ENCODE measurements at regions not wholly inside any gene's neighbourhood (a gene's known extent, or its start where the extent isn't known, plus 50 kb on each side); places are given as distances from the start of the nearest gene placed in this dataset.
A peak's percentile ranks its signal among the peaks of the same experiment; 100 is the strongest.

DNA sequence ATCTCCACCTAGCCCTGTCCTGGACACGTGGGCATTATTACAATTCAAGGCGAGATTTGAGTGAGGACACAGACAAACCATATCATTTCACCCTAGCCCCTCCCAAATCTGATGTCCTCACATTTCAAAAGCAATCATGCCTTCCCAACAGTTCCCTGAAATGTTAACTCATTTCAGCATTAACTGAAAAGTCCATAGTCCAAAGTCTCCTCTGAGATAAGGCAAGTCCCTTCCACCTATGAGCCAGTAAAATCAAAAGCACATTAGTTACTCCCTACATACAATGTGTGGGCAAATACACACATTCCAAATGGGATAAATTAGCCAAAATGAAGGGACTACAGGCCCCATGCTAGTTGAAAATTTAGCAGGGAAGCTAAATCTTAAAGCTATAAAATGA, 546.0 kb upstream of the LMO3 start:
- Mint-ChIP-seq H3K4me1 (peaks cover 5% of the 10 kb centered on the region), H3K4me3 (no peak overlapping the region), H3K9me3 (peaks cover 30% of the 10 kb centered on the region), H3K27me3 (ENCODE audit: low read depth) (no peaks in the 10 kb centered on the region), H3K27ac (no peak overlapping the region), H3K36me3 (ENCODE audit: low read depth) (peaks cover 6% of the 10 kb centered on the region)
- TF ChIP-seq CTCF (IDR thresholded peaks at IDR 0.05; ENCODE audit: unreplicated experiment in 3 of 3), result no peak

DNA sequence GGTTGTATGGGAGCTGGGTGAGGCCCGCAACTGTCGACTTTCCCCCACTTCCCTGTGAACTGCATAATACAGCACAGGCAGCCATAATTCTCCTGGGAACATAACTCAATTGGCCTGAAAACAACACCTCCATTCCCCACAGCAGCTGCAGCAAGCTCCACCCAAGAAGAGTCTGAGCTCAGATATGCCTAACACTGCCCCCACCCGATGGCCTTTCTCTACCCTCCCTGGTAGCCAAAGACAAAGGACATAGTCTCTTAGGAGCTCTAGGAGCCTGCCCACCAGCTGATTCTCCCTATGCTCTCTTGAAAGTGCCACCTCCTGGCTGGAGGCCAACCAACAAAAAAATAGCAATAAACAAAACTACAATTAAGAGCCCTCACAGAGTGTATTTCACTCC, 542.7 kb upstream of the LMO3 start:
- Mint-ChIP-seq H3K27ac (peak overlapping the region; percentile 57 to 61 (median 60)), H3K4me1 (peaks cover 5% of the 10 kb centered on the region), H3K27me3 (ENCODE audit: low read depth) (no peaks in the 10 kb centered on the region), H3K36me3 (ENCODE audit: low read depth) (peaks cover 6% of the 10 kb centered on the region), H3K9me3 (peaks cover 22% of the 10 kb centered on the region), H3K4me3 (no peak overlapping the region)
- TF ChIP-seq CTCF (IDR thresholded peaks at IDR 0.05; ENCODE audit: unreplicated experiment in 3 of 3), result no peak

GRCh38 chr12:17142856-17143255, 536.9 kb upstream of the LMO3 start:
- no peaks in the 10 kb centered on the region for H3K36me3 Mint-ChIP-seq (ENCODE audit: low read depth)
- H3K4me3 Mint-ChIP-seq, result no peak overlapping the region
- H3K27me3 Mint-ChIP-seq (ENCODE audit: low read depth), result no peaks in the 10 kb centered on the region
- no peaks in the 10 kb centered on the region for H3K9me3 Mint-ChIP-seq
- peaks cover under 1% of the 10 kb centered on the region for H3K4me1 Mint-ChIP-seq
- TF ChIP-seq CTCF (IDR thresholded peaks at IDR 0.05; ENCODE audit: unreplicated experiment in 3 of 3), result no peak
- H3K27ac Mint-ChIP-seq, result no peak overlapping the region

DNA sequence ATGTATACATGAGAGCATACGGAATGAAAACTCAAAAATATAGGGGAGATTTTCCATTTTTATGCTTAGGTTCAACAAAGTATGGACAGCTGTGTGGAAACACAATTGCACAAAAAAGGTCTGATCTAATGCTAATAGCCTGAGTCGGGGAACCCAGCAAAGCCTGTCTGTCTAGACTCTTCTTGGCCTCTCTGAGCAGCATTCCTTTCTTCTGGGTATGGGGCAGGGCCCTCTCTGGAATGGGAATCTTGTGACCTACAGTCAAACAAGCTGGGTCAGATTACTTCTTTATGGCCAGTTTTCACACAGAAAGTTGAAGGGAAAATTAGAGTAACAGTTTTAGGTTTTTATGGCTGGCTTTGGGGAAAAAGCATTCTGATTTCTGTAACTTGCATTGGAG, 534.0 kb upstream of the LMO3 start:
- Mint-ChIP-seq H3K9me3 (no peaks in the 10 kb centered on the region), H3K36me3 (ENCODE audit: low read depth) (no peaks in the 10 kb centered on the region), H3K4me1 (no peaks in the 10 kb centered on the region), H3K27ac (peak overlapping the region in 1 of 3 experiments; percentile 50), H3K4me3 (no peak overlapping the region), H3K27me3 (ENCODE audit: low read depth) (no peaks in the 10 kb centered on the region)
- no peak for TF ChIP-seq CTCF (IDR thresholded peaks at IDR 0.05; ENCODE audit: unreplicated experiment in 3 of 3)

DNA sequence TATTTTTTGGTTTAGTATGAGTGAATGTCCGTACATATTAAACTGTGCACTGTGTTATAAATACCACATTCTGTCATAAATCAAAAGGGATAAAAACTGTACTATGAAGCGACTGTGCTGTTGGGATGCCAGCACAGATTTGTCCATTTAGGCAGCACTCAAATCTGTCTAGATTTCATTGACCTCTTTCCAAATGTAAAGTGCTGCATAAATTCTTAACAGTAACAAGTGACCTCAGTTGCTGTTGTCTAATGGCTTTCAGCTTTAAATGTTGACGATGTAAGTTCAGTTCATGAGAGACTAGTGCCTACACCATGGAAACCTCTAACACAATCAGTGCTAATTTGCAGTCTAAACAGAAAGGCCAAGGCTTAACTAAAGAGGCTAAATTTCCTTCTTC, 531.4 kb upstream of the LMO3 start:
- Mint-ChIP-seq H3K9me3 (no peaks in the 10 kb centered on the region), H3K36me3 (ENCODE audit: low read depth) (no peaks in the 10 kb centered on the region), H3K27me3 (ENCODE audit: low read depth) (no peaks in the 10 kb centered on the region), H3K4me3 (no peak overlapping the region), H3K27ac (no peak overlapping the region), H3K4me1 (no peaks in the 10 kb centered on the region)
- TF ChIP-seq CTCF (IDR thresholded peaks at IDR 0.05; ENCODE audit: unreplicated experiment in 3 of 3), result no peak

- Mint-ChIP-seq H3K9me3 (no peaks in the 10 kb centered on the region), H3K27me3 (ENCODE audit: low read depth) (no peaks in the 10 kb centered on the region), H3K4me1 (no peaks in the 10 kb centered on the region), H3K36me3 (ENCODE audit: low read depth) (no peaks in the 10 kb centered on the region), H3K4me3 (no peak overlapping the region), H3K27ac (no peak overlapping the region)
- TF ChIP-seq CTCF (IDR thresholded peaks at IDR 0.05; ENCODE audit: unreplicated experiment in 3 of 3), result no peak
Observed at GRCh38 chr12:17134315-17134714, 528.4 kb upstream of the LMO3 start.

All from nephron (organoid).